ENCODE measurements at regions not wholly inside any gene's neighbourhood (a gene's known extent, or its start where the extent isn't known, plus 50 kb on each side); places are given as distances from the start of the nearest gene placed in this dataset.
A peak's percentile ranks its signal among the peaks of the same experiment; 100 is the strongest.

DNA sequence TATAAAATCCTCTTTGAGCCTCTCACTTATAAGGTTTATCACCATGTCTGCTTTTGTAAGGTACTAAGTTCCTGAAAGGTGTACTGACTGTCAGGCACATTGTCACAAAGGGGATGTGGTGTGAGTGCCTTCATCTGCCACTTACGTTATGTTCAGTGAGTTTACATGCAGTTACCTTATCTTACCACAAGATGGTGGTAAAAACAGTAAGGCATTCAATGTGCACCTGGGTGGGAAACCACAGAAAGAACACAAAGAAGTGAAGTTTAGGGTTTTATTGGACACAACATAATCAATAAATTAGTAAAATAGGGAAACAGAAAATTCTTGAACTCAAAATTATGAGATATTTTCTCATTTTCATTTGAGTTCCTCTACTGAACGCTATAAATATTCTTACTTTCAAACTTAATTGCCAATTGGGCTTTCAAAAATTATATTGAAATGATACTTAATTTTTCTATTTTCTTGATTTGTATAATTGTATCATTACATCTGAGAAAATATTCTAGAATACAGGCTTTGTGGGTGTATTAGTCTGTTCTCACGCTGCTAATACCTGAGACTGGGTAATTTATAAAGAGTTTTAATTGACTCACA is 650.8 kb downstream of the PCDH7 start:
- no peak overlapping the region for H3K27ac Mint-ChIP-seq (ENCODE audit: unreplicated experiment)
- no peak overlapping the region for H3K4me3 Mint-ChIP-seq (ENCODE audit: unreplicated experiment)
- DNase-seq (ENCODE audit: extremely low spot score, unreplicated experiment) = no peak
- H3K9me3 Mint-ChIP-seq (ENCODE audit: unreplicated experiment) = peaks cover 3% of the 10 kb centered on the region
- TF ChIP-seq, protein P1, sequence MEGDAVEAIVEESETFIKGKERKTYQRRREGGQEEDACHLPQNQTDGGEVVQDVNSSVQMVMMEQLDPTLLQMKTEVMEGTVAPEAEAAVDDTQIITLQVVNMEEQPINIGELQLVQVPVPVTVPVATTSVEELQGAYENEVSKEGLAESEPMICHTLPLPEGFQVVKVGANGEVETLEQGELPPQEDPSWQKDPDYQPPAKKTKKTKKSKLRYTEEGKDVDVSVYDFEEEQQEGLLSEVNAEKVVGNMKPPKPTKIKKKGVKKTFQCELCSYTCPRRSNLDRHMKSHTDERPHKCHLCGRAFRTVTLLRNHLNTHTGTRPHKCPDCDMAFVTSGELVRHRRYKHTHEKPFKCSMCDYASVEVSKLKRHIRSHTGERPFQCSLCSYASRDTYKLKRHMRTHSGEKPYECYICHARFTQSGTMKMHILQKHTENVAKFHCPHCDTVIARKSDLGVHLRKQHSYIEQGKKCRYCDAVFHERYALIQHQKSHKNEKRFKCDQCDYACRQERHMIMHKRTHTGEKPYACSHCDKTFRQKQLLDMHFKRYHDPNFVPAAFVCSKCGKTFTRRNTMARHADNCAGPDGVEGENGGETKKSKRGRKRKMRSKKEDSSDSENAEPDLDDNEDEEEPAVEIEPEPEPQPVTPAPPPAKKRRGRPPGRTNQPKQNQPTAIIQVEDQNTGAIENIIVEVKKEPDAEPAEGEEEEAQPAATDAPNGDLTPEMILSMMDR (IDR thresholded peaks at IDR 0.05) = peak; percentile 88
- peaks cover 12% of the 10 kb centered on the region for H3K4me1 Mint-ChIP-seq (ENCODE audit: unreplicated experiment)
- H3K27me3 Mint-ChIP-seq (ENCODE audit: unreplicated experiment) = no peaks in the 10 kb centered on the region
- peaks cover 3% of the 10 kb centered on the region for H3K36me3 Mint-ChIP-seq (ENCODE audit: unreplicated experiment)

DNA sequence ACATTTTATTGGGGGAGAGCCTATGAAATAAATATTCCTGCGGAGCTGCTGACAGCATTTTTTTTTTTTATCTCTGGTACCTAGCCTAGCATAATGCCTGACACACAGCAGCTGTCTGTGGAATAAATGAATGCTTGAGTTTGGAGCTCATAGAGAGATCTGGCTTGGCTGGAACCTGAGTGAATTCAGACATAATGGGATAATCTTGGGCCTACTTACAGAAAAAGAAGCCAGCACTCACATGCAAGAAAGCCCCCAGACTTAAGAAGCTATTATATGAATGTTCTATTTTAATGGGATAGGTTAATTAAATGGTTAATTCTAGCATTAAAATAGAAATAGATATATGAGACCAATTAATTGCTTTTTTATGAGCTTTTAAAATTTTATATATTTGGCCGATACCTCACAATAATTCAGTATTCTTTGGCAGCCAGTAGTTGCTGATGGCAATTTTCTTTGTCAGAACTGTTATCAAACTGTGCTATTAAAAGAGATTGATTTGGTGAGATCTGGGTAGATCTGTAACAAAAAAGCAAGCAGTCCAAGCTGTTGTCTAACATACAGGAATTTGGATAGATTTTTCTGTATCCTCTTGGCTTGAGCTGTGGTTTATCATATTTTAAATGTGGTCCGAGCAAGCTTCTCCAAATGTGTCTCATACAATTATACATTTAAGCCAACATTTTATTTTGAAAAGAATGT is 654.2 kb downstream of the PCDH7 start:
- H3K27ac Mint-ChIP-seq (ENCODE audit: unreplicated experiment) = peak overlapping the region; percentile 38
- H3K36me3 Mint-ChIP-seq (ENCODE audit: unreplicated experiment) = peaks cover 3% of the 10 kb centered on the region
- TF ChIP-seq, protein P1 (IDR thresholded peaks at IDR 0.05) = no peak
- peaks cover 19% of the 10 kb centered on the region for H3K4me1 Mint-ChIP-seq (ENCODE audit: unreplicated experiment)
- DNase-seq (ENCODE audit: extremely low spot score, unreplicated experiment) = no peak
- no peak overlapping the region for H3K4me3 Mint-ChIP-seq (ENCODE audit: unreplicated experiment)
- no peaks in the 10 kb centered on the region for H3K27me3 Mint-ChIP-seq (ENCODE audit: unreplicated experiment)
- peaks cover 9% of the 10 kb centered on the region for H3K9me3 Mint-ChIP-seq (ENCODE audit: unreplicated experiment)

DNA sequence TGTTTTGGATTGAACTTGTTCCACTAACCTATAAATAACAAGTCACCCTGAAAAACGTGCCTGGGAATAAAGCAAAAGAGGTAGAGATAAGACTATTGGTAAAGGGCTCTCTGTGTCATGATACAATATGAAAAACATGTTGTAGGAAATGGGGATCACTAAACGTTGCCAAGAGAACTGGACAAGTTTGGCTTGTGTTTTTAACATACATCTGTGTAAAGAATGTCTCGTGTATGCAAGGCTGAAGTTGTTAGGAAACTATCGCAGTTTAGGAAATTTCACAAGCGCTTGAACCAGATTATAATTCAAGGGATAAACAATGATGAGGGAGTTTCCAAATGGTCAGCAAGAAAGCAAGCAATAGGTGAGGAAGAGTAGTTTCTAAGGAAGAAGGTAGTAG is 655.8 kb downstream of the PCDH7 start:
- H3K9me3 Mint-ChIP-seq (ENCODE audit: unreplicated experiment) = peaks cover 9% of the 10 kb centered on the region
- H3K4me1 Mint-ChIP-seq (ENCODE audit: unreplicated experiment) = peaks cover 22% of the 10 kb centered on the region
- H3K27me3 Mint-ChIP-seq (ENCODE audit: unreplicated experiment) = no peaks in the 10 kb centered on the region
- no peak overlapping the region for H3K4me3 Mint-ChIP-seq (ENCODE audit: unreplicated experiment)
- no peak for DNase-seq (ENCODE audit: extremely low spot score, unreplicated experiment)
- H3K27ac Mint-ChIP-seq (ENCODE audit: unreplicated experiment) = no peak overlapping the region
- H3K36me3 Mint-ChIP-seq (ENCODE audit: unreplicated experiment) = peaks cover 3% of the 10 kb centered on the region
- TF ChIP-seq, protein P1 (IDR thresholded peaks at IDR 0.05) = no peak

DNA sequence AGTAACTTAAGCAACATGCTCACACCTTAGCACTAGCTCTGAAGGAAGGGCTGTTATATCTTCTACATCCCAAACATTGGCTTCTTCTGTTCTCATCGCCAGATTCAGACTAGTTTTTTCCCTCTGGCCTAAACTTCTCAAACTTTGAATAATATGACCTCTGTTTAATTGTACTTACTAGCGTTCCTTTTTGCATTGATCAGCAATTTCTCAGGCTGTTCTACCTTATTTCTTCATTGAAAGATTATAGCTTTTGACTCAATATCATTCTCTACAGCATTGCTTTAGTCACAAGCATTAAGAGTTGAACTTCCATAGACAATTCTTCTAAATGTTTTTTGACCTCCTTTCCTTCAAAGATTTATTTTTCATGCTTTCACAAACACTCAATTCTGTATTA is 659.2 kb downstream of the PCDH7 start:
- H3K27me3 Mint-ChIP-seq (ENCODE audit: unreplicated experiment) = no peaks in the 10 kb centered on the region
- no peak overlapping the region for H3K4me3 Mint-ChIP-seq (ENCODE audit: unreplicated experiment)
- TF ChIP-seq, protein P1 (IDR thresholded peaks at IDR 0.05) = no peak
- peaks cover 7% of the 10 kb centered on the region for H3K9me3 Mint-ChIP-seq (ENCODE audit: unreplicated experiment)
- H3K27ac Mint-ChIP-seq (ENCODE audit: unreplicated experiment) = no peak overlapping the region
- peaks cover 15% of the 10 kb centered on the region for H3K4me1 Mint-ChIP-seq (ENCODE audit: unreplicated experiment)
- H3K36me3 Mint-ChIP-seq (ENCODE audit: unreplicated experiment) = no peaks in the 10 kb centered on the region
- DNase-seq (ENCODE audit: extremely low spot score, unreplicated experiment) = no peak

DNA sequence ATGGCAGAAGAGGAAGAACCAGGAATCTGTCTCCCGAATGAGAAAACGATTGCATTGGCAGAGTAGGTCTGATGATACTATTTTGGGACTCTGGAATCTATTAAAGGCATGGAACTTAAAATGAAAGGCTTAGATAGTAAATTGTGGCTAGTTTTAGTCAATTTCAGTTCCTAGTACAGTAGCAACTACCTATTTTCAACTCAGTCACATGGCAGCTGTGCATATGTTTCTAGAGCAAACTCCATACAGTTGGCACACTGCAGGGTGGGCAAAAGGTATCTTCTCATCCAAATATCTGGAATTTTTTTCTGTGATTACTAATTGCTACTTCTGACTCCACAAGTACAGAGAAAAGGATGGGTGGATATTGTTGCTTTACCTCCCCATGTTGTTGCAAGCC is 663.6 kb downstream of the PCDH7 start:
- H3K27ac Mint-ChIP-seq (ENCODE audit: unreplicated experiment) = no peak overlapping the region
- H3K36me3 Mint-ChIP-seq (ENCODE audit: unreplicated experiment) = peaks cover 1% of the 10 kb centered on the region

More for the DNA sequence above, 663.6 kb downstream of the PCDH7 start:
- TF ChIP-seq, protein P1 (IDR thresholded peaks at IDR 0.05) = no peak
- no peak overlapping the region for H3K4me3 Mint-ChIP-seq (ENCODE audit: unreplicated experiment)
- no peaks in the 10 kb centered on the region for H3K9me3 Mint-ChIP-seq (ENCODE audit: unreplicated experiment)
- peaks cover 3% of the 10 kb centered on the region for H3K4me1 Mint-ChIP-seq (ENCODE audit: unreplicated experiment)
- DNase-seq (ENCODE audit: extremely low spot score, unreplicated experiment) = no peak
- no peaks in the 10 kb centered on the region for H3K27me3 Mint-ChIP-seq (ENCODE audit: unreplicated experiment)
